ENCODE measurements at regions not wholly inside any gene's neighbourhood (a gene's known extent, or its start where the extent isn't known, plus 50 kb on each side); places are given as distances from the start of the nearest gene placed in this dataset.
"Not testable (repeated sequence)": the region's sequence is repeated elsewhere in the genome, so short reads cannot be mapped to it uniquely, and the experiment has no call there.

GRCh38 chr5:103867857-103868598, 305.4 kb upstream of the NUDT12 start:
- in situ Hi-C loops (cut with HindIII; ENCODE audit: low pct_ligation_motif_present, low sequenced_read_pairs): no loop called here
- H3K36me3 ChIP-seq (replicated peaks): no peaks in the 10 kb centered on the region
- H3K4me3 ChIP-seq (ENCODE audit: low read depth, low read length): no peak overlapping the region
- DNase-seq: no peak
- H3K27me3 ChIP-seq (replicated peaks): no peaks in the 10 kb centered on the region
- TF ChIP-seq CTCF (IDR thresholded peaks at IDR 0.05; ENCODE audit: low read depth, low read length, missing control alignments): no peak
- no peak overlapping the region for H3K27ac ChIP-seq

- no peaks in the 10 kb centered on the region for H3K27me3 ChIP-seq (replicated peaks)
- no peak for DNase-seq
- no peak overlapping the region for H3K27ac ChIP-seq
- TF ChIP-seq CTCF (IDR thresholded peaks at IDR 0.05; ENCODE audit: low read depth, low read length, missing control alignments): no peak
- H3K36me3 ChIP-seq (replicated peaks): no peaks in the 10 kb centered on the region
- in situ Hi-C loops (cut with HindIII; ENCODE audit: low pct_ligation_motif_present, low sequenced_read_pairs): no loop called here
- no peak overlapping the region for H3K4me3 ChIP-seq (ENCODE audit: low read depth, low read length)
Measured at GRCh38 chr5:103866169-103866568, 303.6 kb upstream of the NUDT12 start.

- Histone ChIP-seq H3K27ac (no peak overlapping the region), H3K36me3 (replicated peaks) (no peaks in the 10 kb centered on the region), H3K4me3 (ENCODE audit: low read depth, low read length) (no peak overlapping the region), H3K27me3 (replicated peaks) (no peaks in the 10 kb centered on the region)
- DNase-seq: no peak
- no peak for TF ChIP-seq CTCF (IDR thresholded peaks at IDR 0.05; ENCODE audit: low read depth, low read length, missing control alignments)
- in situ Hi-C loops (cut with HindIII; ENCODE audit: low pct_ligation_motif_present, low sequenced_read_pairs): no loop called here
Measured at GRCh38 chr5:103862398-103862797, 299.8 kb upstream of the NUDT12 start.

GRCh38 chr5:103860327-103860726, 297.7 kb upstream of the NUDT12 start:
- in situ Hi-C loops (cut with HindIII; ENCODE audit: low pct_ligation_motif_present, low sequenced_read_pairs): no loop called here
- no peak for TF ChIP-seq CTCF (IDR thresholded peaks at IDR 0.05; ENCODE audit: low read depth, low read length, missing control alignments)
- H3K36me3 ChIP-seq (replicated peaks): no peaks in the 10 kb centered on the region
- no peaks in the 10 kb centered on the region for H3K27me3 ChIP-seq (replicated peaks)
- H3K27ac ChIP-seq: no peak overlapping the region
- DNase-seq: no peak
- no peak overlapping the region for H3K4me3 ChIP-seq (ENCODE audit: low read depth, low read length)

GRCh38 chr5:103858367-103858766, 295.8 kb upstream of the NUDT12 start:
- DNase-seq; H3K36me3 ChIP-seq (replicated peaks); H3K4me3 ChIP-seq (ENCODE audit: low read depth, low read length); H3K27ac ChIP-seq; H3K27me3 ChIP-seq (replicated peaks); in situ Hi-C loops (cut with HindIII; ENCODE audit: low pct_ligation_motif_present, low sequenced_read_pairs): not testable (repeated sequence)

- in situ Hi-C loops (cut with HindIII; ENCODE audit: low pct_ligation_motif_present, low sequenced_read_pairs): no loop called here
- no peak for DNase-seq
- H3K4me3 ChIP-seq (ENCODE audit: low read depth, low read length): no peak overlapping the region
- no peak for TF ChIP-seq CTCF (IDR thresholded peaks at IDR 0.05; ENCODE audit: low read depth, low read length, missing control alignments)
- no peak overlapping the region for H3K27ac ChIP-seq
- no peaks in the 10 kb centered on the region for H3K27me3 ChIP-seq (replicated peaks)
- H3K36me3 ChIP-seq (replicated peaks): no peaks in the 10 kb centered on the region
Measured at GRCh38 chr5:103851091-103851490, 288.5 kb upstream of the NUDT12 start.
